HL-60 (cell line): ENCODE measurements at regions not wholly inside any gene's neighbourhood (a gene's known extent, or its start where the extent isn't known, plus 50 kb on each side); places are given as distances from the start of the nearest gene placed in this dataset.
"Not testable (repeated sequence)": the region's sequence is repeated elsewhere in the genome, so short reads cannot be mapped to it uniquely, and the experiment has no call there.

ENCODE experiments used
- DNase-seq, 2 experiments: peaks; one replicate each; pipeline ENCODE4 v3.0.0-alpha.2; 2010 to 2020; ENCODE audit warnings: low read depth in 1 of 2, low spot score in 1 of 2
- H3K27ac ChIP-seq: fragments of 250-450 bp; sonication (Bioruptor Pico); replicated peaks from 2 replicates; pipeline ENCODE4 v1.5.1; 2020; ENCODE audit warnings: mild to moderate bottlenecking, moderate library complexity
- H3K27me3 ChIP-seq: fragments of 250-450 bp; sonication (Bioruptor Pico); 2 replicates; pipeline ENCODE4 v1.5.1; 2021; ENCODE audit warnings: mild to moderate bottlenecking, moderate library complexity; ENCODE audit not compliant: insufficient read depth, poor library complexity, severe bottlenecking
- H3K4me3 ChIP-seq: replicated peaks from 2 replicates; pipeline ENCODE4 v1.5.1; 2011; ENCODE audit warnings: mild to moderate bottlenecking, control low read depth, low read length; ENCODE audit not compliant: insufficient read depth
- CTCF ChIP-seq: IDR thresholded peaks from one replicate; pipeline ENCODE4 v1.5.1; 2011; ENCODE audit warnings: low read length, control low read depth, inconsistent platforms; ENCODE audit not compliant: insufficient read depth
- GABPA ChIP-seq: IDR thresholded peaks from 2 replicates; pipeline ENCODE4 v1.6.1; 2012; ENCODE audit warnings: low read depth
- POLR2AphosphoS5 ChIP-seq: IDR thresholded peaks from 2 replicates; pipeline ENCODE4 v1.6.1; 2012; ENCODE audit warnings: low read depth
- REST ChIP-seq: IDR thresholded peaks from 2 replicates; pipeline ENCODE4 v1.6.1; 2012; ENCODE audit warnings: low read depth; ENCODE audit not compliant: insufficient replicate concordance
- SPI1 ChIP-seq: IDR thresholded peaks from 2 replicates; pipeline ENCODE4 v1.6.1; 2012; ENCODE audit warnings: low read depth, mild to moderate bottlenecking, borderline replicate concordance

GRCh38 chr4:140220058-140220457 is 66.1 kb upstream of the MAML3 start:
- DNase-seq, result no peak

GRCh38 chr4:140219567-140219966 is 65.6 kb upstream of the MAML3 start:
- no peak for TF ChIP-seq GABPA
- TF ChIP-seq SPI1, result no peak
- TF ChIP-seq REST, result no peak
- TF ChIP-seq POLR2AphosphoS5, result no peak
- TF ChIP-seq CTCF, result no peak

More at GRCh38 chr4:140220058-140220457, 66.1 kb upstream of the MAML3 start:
- no peaks in the 10 kb centered on the region for H3K27me3 ChIP-seq
- no peak overlapping the region for H3K4me3 ChIP-seq
- no peak for TF ChIP-seq CTCF
- no peak for TF ChIP-seq GABPA
- no peak for TF ChIP-seq SPI1
- TF ChIP-seq POLR2AphosphoS5, result no peak
- no peak for TF ChIP-seq REST
- H3K27ac ChIP-seq, result no peak overlapping the region

GRCh38 chr4:140219070-140219469 is 65.1 kb upstream of the MAML3 start:
- H3K4me3 ChIP-seq, H3K27me3 ChIP-seq, H3K27ac ChIP-seq, DNase-seq: not testable (repeated sequence)

More at GRCh38 chr4:140219567-140219966, 65.6 kb upstream of the MAML3 start:
- H3K4me3 ChIP-seq, result no peak overlapping the region
- no peaks in the 10 kb centered on the region for H3K27me3 ChIP-seq
- H3K27ac ChIP-seq, result no peak overlapping the region
- DNase-seq, result no peak

GRCh38 chr4:140213749-140214148 is 59.8 kb upstream of the MAML3 start:
- no peak overlapping the region for H3K4me3 ChIP-seq
- no peak for TF ChIP-seq CTCF
- no peak for TF ChIP-seq SPI1
- TF ChIP-seq GABPA, result no peak
- no peak for TF ChIP-seq REST
- TF ChIP-seq POLR2AphosphoS5, result no peak
- H3K27ac ChIP-seq, result no peak overlapping the region
- DNase-seq, result no peak
- no peaks in the 10 kb centered on the region for H3K27me3 ChIP-seq
